ENCODE measurements at regions not wholly inside any gene's neighbourhood (a gene's known extent, or its start where the extent isn't known, plus 50 kb on each side); places are given as distances from the start of the nearest gene placed in this dataset.

GRCh38 chr7:18445483-18445882, 50.1 kb upstream of the HDAC9 start:
- Mint-ChIP-seq H3K27me3 (ENCODE audit: low read depth) (no peaks in the 10 kb centered on the region), H3K27ac (no peak overlapping the region)

More at GRCh38 chr7:18445483-18445882, 50.1 kb upstream of the HDAC9 start:
- H3K4me1 Mint-ChIP-seq (ENCODE audit: low read depth): no peaks in the 10 kb centered on the region
- no peaks in the 10 kb centered on the region for H3K9me3 Mint-ChIP-seq
- H3K36me3 Mint-ChIP-seq (ENCODE audit: low read depth): no peaks in the 10 kb centered on the region
- H3K4me3 Mint-ChIP-seq: no peak overlapping the region
